Tibial nerve (tissue), 4 donors: ENCODE measurements at regions not wholly inside any gene's neighbourhood (a gene's known extent, or its start where the extent isn't known, plus 50 kb on each side); places are given as distances from the start of the nearest gene placed in this dataset.

Source experiments
- EP300 ChIP-seq, 2 donors: sonication (generic); formaldehyde crosslinking; IDR thresholded peaks; one replicate each; pipeline ENCODE4 v1.6.1; 2017; ENCODE audit warnings: antibody characterized with exemption in 2 of 2, mild to moderate bottlenecking in 1 of 2
- POLR2A ChIP-seq, 2 donors: fragments of 450-650 bp; IDR thresholded peaks; one replicate each; pipeline ENCODE4 v1.6.1; 2017; ENCODE audit warnings: antibody characterized with exemption in 2 of 2, mild to moderate bottlenecking in 2 of 2, moderate library complexity in 2 of 2
- TF ChIP-seq, protein P1 (sequence below), 5 experiments: fragments of 200-600 bp in 3 of 5; fragments of 450-650 bp in 2 of 5; sonication (generic) in 3 of 5; IDR thresholded peaks; one replicate each; pipeline ENCODE4 v1.5.1; 2016 to 2019; ENCODE audit warnings: antibody characterized with exemption in 5 of 5, mild to moderate bottlenecking in 3 of 5, moderate library complexity in 2 of 5

GRCh38 chr10:121405549-121405948, 192.7 kb downstream of the FGFR2 start:
- TF ChIP-seq, protein P1, sequence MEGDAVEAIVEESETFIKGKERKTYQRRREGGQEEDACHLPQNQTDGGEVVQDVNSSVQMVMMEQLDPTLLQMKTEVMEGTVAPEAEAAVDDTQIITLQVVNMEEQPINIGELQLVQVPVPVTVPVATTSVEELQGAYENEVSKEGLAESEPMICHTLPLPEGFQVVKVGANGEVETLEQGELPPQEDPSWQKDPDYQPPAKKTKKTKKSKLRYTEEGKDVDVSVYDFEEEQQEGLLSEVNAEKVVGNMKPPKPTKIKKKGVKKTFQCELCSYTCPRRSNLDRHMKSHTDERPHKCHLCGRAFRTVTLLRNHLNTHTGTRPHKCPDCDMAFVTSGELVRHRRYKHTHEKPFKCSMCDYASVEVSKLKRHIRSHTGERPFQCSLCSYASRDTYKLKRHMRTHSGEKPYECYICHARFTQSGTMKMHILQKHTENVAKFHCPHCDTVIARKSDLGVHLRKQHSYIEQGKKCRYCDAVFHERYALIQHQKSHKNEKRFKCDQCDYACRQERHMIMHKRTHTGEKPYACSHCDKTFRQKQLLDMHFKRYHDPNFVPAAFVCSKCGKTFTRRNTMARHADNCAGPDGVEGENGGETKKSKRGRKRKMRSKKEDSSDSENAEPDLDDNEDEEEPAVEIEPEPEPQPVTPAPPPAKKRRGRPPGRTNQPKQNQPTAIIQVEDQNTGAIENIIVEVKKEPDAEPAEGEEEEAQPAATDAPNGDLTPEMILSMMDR (IDR thresholded peaks at IDR 0.05) = no peak
- TF ChIP-seq POLR2A (IDR thresholded peaks at IDR 0.05) (no peak), EP300 (IDR thresholded peaks at IDR 0.05) (no peak)
